Tibial nerve (tissue), 4 donors: ENCODE measurements at regions not wholly inside any gene's neighbourhood (a gene's known extent, or its start where the extent isn't known, plus 50 kb on each side); places are given as distances from the start of the nearest gene placed in this dataset.

Experiments used
- DNase-seq, 2 donors: peaks; one replicate each; pipeline ENCODE4 v3.0.0-alpha.2; 2019; ENCODE audit warnings: low spot score in 2 of 2
- H3K27ac ChIP-seq, 4 donors: fragments of 200-600 bp; sonication (generic) in 3 of 4; one replicate each; pipeline ENCODE4 v1.5.1; 2017 to 2019; ENCODE audit warnings: mild to moderate bottlenecking in 1 of 4
- H3K27me3 ChIP-seq, 2 donors: fragments of 200-600 bp; sonication (generic) in 1 of 2; one replicate each; pipeline versions ENCODE4 v1.5.1 to v1.6.0; 2017 to 2019
- H3K36me3 ChIP-seq, 3 donors: fragments of 200-600 bp; sonication (generic); one replicate each; pipeline ENCODE4 v1.5.1; 2018 to 2019
- H3K4me1 ChIP-seq, 4 donors: fragments of 200-600 bp; sonication (generic) in 3 of 4; one replicate each; pipeline ENCODE4 v1.5.1; 2017 to 2019
- H3K4me3 ChIP-seq, 4 donors: fragments of 200-600 bp; sonication (generic) in 3 of 4; one replicate each; pipeline ENCODE4 v1.5.1; 2017 to 2019; ENCODE audit warnings: mild to moderate bottlenecking in 1 of 4, moderate library complexity in 1 of 4
- H3K9me3 ChIP-seq, 4 donors: fragments of 200-600 bp; sonication (generic) in 3 of 4; one replicate each; pipeline ENCODE4 v1.5.1; 2017 to 2019
- EP300 ChIP-seq, 2 donors: sonication (generic); formaldehyde crosslinking; IDR thresholded peaks; one replicate each; pipeline ENCODE4 v1.6.1; 2017; ENCODE audit warnings: antibody characterized with exemption in 2 of 2, mild to moderate bottlenecking in 1 of 2
- POLR2A ChIP-seq, 2 donors: fragments of 450-650 bp; IDR thresholded peaks; one replicate each; pipeline ENCODE4 v1.6.1; 2017; ENCODE audit warnings: antibody characterized with exemption in 2 of 2, mild to moderate bottlenecking in 2 of 2, moderate library complexity in 2 of 2
- WGBS, 2 donors: methylation state at CpG; one replicate each; pipeline ENCODE4 v1.1.5; 2018; 5-methylcytosine and 5-hydroxymethylcytosine counted together
- TF ChIP-seq, protein P1 (sequence below), 5 experiments: fragments of 200-600 bp in 3 of 5; fragments of 450-650 bp in 2 of 5; sonication (generic) in 3 of 5; IDR thresholded peaks; one replicate each; pipeline ENCODE4 v1.5.1; 2016 to 2019; ENCODE audit warnings: antibody characterized with exemption in 5 of 5, mild to moderate bottlenecking in 3 of 5, moderate library complexity in 2 of 5

DNA sequence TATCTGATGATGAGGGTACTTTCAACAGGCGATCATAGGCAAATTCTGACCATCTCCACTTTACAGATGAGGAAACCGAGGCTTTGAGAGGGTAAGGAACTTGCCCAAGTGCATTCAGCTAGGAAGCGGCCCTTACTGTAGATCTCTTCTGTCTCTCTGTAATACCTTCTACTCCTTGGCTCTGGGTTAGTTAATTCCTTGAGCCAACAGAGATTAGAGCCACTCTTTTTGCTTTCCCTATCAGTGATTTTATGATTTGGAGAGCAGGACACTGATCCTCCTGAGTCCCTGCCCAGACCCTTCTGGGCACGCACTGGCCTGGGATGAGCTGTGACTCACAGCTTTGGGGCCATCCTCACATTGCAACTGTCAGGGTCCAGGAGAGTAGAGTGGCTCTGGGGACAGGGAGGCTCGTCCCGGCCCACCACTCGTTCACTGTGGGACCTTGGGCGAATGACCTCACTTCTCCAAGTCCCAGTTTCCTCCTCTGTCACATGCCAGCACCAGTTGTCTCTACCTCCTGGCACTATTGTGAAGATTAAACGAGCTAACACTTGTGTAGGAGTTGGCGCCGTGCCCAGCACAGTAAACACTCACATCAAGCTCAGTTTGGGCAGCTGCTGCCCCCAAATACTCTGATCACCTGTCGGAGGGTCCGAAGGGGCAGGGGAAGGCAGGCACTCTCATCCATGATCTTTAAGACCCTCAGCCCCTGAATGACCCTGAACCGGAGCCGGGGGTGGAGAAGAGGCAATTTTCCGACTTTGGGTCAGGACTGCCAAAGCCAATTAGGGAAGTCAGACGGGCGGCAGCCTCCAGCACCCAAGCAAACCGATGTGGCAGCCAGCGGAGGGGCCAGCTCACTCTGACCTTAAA, 235.0 kb downstream of the MIAT start:
- no peak overlapping the region for H3K27ac ChIP-seq
- no peak for DNase-seq
- 48 to 56% methylated on average over 20 of the region's 20 CpGs for WGBS, 2 donors

DNA sequence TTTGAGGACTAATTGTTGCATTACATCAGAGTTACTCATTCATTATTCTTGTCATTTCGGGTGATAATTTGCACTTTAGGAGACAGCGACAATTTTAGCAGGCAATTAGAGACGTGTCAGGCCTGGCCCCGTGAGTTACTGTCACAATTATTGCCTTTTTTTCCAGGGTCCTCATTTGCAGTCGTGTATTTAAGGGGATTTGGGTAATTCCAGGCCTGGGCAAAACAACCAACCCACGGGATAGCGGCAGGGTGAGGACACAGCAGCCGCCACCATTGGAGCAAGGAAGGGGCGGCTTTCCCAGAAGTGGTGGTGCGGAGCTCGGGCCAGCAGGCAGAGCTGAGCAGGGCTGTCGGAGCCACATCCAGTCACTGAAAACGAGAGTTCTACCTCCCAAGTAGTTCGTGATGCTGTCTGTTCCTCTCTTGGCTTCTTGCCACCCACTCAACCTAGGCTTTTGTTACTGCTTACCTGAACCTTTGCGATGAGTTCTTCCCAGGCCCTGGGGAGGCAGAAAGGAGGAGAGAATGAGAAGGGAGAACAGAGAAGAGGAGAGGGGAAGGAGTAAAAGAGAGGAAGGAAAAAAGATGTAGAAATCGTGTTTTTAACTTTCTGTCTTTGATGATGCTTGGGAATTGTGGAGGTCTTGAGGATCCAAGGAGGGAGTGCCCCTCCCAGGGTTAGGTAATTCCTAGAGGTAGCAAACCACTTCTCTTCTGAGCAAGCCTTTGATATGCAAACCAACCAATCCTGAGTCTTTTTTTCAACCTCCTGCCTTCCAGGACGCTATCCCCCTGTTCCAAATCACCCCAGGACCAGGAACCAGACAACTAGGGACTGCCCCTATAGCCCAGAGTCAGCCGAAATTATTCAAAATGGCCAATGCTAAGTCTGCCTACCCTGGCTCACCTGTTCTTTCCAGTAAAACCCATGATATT, 236.1 kb downstream of the MIAT start:
- TF ChIP-seq, protein P1, sequence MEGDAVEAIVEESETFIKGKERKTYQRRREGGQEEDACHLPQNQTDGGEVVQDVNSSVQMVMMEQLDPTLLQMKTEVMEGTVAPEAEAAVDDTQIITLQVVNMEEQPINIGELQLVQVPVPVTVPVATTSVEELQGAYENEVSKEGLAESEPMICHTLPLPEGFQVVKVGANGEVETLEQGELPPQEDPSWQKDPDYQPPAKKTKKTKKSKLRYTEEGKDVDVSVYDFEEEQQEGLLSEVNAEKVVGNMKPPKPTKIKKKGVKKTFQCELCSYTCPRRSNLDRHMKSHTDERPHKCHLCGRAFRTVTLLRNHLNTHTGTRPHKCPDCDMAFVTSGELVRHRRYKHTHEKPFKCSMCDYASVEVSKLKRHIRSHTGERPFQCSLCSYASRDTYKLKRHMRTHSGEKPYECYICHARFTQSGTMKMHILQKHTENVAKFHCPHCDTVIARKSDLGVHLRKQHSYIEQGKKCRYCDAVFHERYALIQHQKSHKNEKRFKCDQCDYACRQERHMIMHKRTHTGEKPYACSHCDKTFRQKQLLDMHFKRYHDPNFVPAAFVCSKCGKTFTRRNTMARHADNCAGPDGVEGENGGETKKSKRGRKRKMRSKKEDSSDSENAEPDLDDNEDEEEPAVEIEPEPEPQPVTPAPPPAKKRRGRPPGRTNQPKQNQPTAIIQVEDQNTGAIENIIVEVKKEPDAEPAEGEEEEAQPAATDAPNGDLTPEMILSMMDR (IDR thresholded peaks at IDR 0.05): no peak
- no peak for TF ChIP-seq EP300 (IDR thresholded peaks at IDR 0.05)
- no peak for TF ChIP-seq POLR2A (IDR thresholded peaks at IDR 0.05)
- Histone ChIP-seq H3K27me3 (no peaks in the 10 kb centered on the region), H3K4me1 (peaks cover 0 to 8% (median 0%) of the 10 kb centered on the region in 4 donors), H3K4me3 (no peak overlapping the region), H3K9me3 (no peaks in the 10 kb centered on the region), H3K27ac (no peak overlapping the region), H3K36me3 (no peaks in the 10 kb centered on the region)
- 65 to 80% methylated on average over 18 of the region's 18 CpGs for WGBS, 2 donors
- no peak for DNase-seq

More for the DNA sequence above, 235.0 kb downstream of the MIAT start:
- Histone ChIP-seq H3K4me3 (no peak overlapping the region), H3K4me1 (peaks cover 0 to 14% (median 0%) of the 10 kb centered on the region in 4 donors), H3K9me3 (no peaks in the 10 kb centered on the region), H3K36me3 (no peaks in the 10 kb centered on the region), H3K27me3 (no peaks in the 10 kb centered on the region)
- TF ChIP-seq POLR2A (IDR thresholded peaks at IDR 0.05) (no peak), EP300 (IDR thresholded peaks at IDR 0.05) (no peak)
- TF ChIP-seq, protein P1 (IDR thresholded peaks at IDR 0.05): no peak

DNA sequence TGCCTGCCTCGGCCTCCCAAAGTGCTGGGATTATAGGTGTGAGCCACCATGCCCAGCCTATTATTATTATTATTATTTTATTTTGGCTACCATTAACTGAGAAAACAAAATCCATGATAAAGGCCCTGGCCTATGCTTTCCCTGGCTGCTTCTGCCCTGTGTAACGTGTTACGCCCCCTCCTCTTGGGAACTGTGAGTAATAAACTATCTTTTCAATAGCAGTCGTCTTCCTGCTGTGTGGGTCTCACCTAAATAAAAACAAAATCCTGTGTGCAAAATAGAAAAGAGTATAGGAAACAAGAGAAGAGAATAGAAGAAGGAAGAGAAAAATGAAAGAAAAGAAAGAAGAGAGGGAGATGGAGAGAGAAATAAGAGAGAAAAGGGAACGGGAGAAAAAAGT, 237.0 kb downstream of the MIAT start:
- Histone ChIP-seq H3K27ac (peak overlapping the region in 1 of 4 donors; percentile 43), H3K9me3 (no peaks in the 10 kb centered on the region), H3K4me3 (no peak overlapping the region), H3K27me3 (no peaks in the 10 kb centered on the region), H3K4me1 (peaks cover 0 to 8% (median 0%) of the 10 kb centered on the region in 4 donors), H3K36me3 (no peaks in the 10 kb centered on the region)
- 75 to 82% methylated on average over 5 of the region's 5 CpGs for WGBS, 2 donors
- TF ChIP-seq POLR2A (IDR thresholded peaks at IDR 0.05) (no peak), EP300 (IDR thresholded peaks at IDR 0.05) (no peak)
- TF ChIP-seq, protein P1 (IDR thresholded peaks at IDR 0.05): no peak
- DNase-seq: no peak

DNA sequence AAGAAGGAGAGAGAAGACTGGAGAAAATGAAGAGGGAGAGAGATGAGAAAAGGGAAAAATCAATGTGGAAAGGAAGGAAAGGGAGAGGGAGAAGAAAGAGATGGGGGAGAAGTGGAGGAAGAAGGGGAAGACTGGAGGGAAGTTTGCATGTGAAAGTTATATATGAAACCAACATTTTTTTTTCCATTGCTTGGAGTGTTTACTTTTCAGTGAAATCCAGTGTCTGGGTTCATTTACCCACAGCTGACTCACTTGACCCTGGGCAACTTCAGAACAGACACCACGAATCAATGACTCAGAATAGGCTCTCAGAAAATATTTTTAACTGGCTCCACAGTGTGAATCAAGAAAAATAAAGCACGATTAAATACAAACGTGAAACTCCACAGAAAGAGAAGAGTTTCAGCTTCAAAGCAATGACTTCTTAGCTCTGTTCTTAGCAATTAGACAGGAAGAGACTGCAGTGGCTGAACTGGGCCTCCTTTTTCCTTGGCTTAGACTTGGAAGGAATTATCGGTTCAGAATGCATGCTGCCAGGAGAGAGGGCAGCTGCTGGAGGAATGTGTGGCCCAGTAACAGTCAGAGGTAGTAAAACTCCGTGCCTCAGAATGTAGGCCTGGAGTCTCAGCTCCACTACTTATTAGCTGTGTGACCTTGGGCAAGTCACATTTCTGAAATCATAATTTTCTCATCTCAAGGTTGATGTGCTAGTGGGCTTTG, 237.5 kb downstream of the MIAT start:
- H3K4me3 ChIP-seq: no peak overlapping the region
- DNase-seq: no peak
- no peaks in the 10 kb centered on the region for H3K27me3 ChIP-seq
- peaks cover 0 to 8% (median 0%) of the 10 kb centered on the region in 4 donors for H3K4me1 ChIP-seq
- no peaks in the 10 kb centered on the region for H3K9me3 ChIP-seq
- no peaks in the 10 kb centered on the region for H3K36me3 ChIP-seq
- H3K27ac ChIP-seq: peak overlapping the region in 2 of 4 donors; percentile 34 to 43
- TF ChIP-seq EP300 (IDR thresholded peaks at IDR 0.05) (peak in 1 of 2 donors; percentile 8), POLR2A (IDR thresholded peaks at IDR 0.05) (no peak)
- TF ChIP-seq, protein P1 (IDR thresholded peaks at IDR 0.05): no peak
- 29 to 31% methylated on average over 5 of the region's 5 CpGs for WGBS, 2 donors
